HepG2 (cell line): ENCODE measurements at regions not wholly inside any gene's neighbourhood (a gene's known extent, or its start where the extent isn't known, plus 50 kb on each side); places are given as distances from the start of the nearest gene placed in this dataset.

Source experiments
- BORCS8-MEF2B ChIP-seq: sonication (generic); formaldehyde crosslinking; IDR thresholded peaks from 2 replicates; pipeline ENCODE4 v1.8.0; 2022; ENCODE audit warnings: mild to moderate bottlenecking, missing genetic modification reagents
- GPN1 ChIP-seq: sonication (generic); formaldehyde crosslinking; IDR thresholded peaks from 2 replicates; pipeline ENCODE4 v1.5.1; 2020; ENCODE audit warnings: missing genetic modification reagents, borderline replicate concordance
- HCFC1 ChIP-seq: fragments of 150-350 bp; IDR thresholded peaks from 2 replicates; pipeline ENCODE4 v1.6.1; 2014; ENCODE audit warnings: low read depth, low read length
- MYNN ChIP-seq: sonication (generic); formaldehyde crosslinking; IDR thresholded peaks from 2 replicates; pipeline ENCODE4 v1.4.0; 2020; ENCODE audit warnings: mild to moderate bottlenecking, low read depth, missing genetic modification reagents
- PAF1 ChIP-seq: IDR thresholded peaks from 2 replicates; pipeline ENCODE4 v1.6.1; 2016; ENCODE audit warnings: missing genetic modification reagents, missing compliant biosample characterization
- RBM39 ChIP-seq: fragments of 200-400 bp; formaldehyde crosslinking; IDR thresholded peaks from one replicate; pipeline ENCODE4 v1.6.1; 2018; ENCODE audit warnings: antibody characterized with exemption, mild to moderate bottlenecking, low read depth, low read length; ENCODE audit not compliant: poor library complexity, severe bottlenecking
- RCOR2 ChIP-seq: IDR thresholded peaks from 2 replicates; pipeline ENCODE4 v1.6.1; 2016; ENCODE audit warnings: missing biosample characterization, missing genetic modification reagents
- SIX4 ChIP-seq: sonication (generic); formaldehyde crosslinking; IDR thresholded peaks from 2 replicates; pipeline ENCODE4 v1.4.0; 2020; ENCODE audit warnings: missing genetic modification reagents
- ZNF253 ChIP-seq: sonication (generic); formaldehyde crosslinking; IDR thresholded peaks from 2 replicates; pipeline ENCODE4 v1.8.0; 2022; ENCODE audit warnings: mild to moderate bottlenecking, missing genetic modification reagents, borderline replicate concordance
- ZNF530 ChIP-seq: sonication (generic); formaldehyde crosslinking; IDR thresholded peaks from 2 replicates; pipeline ENCODE4 v1.5.0; 2020; ENCODE audit warnings: low read depth, mild to moderate bottlenecking, missing genetic modification reagents
- ZNF713 ChIP-seq: sonication (generic); formaldehyde crosslinking; IDR thresholded peaks from 2 replicates; pipeline ENCODE4 v1.4.0; 2020; ENCODE audit warnings: mild to moderate bottlenecking, missing genetic modification reagents
- ZNF761 ChIP-seq: sonication (generic); formaldehyde crosslinking; conservative IDR thresholded peaks from 2 replicates; pipeline ENCODE4 v1.4.0; 2020; ENCODE audit warnings: mild to moderate bottlenecking, missing genetic modification reagents
- ZNF775 ChIP-seq: sonication (generic); formaldehyde crosslinking; IDR thresholded peaks from 2 replicates; pipeline ENCODE4 v1.4.0; 2020; ENCODE audit warnings: missing genetic modification reagents, mild to moderate bottlenecking, moderate library complexity, borderline replicate concordance
- TF ChIP-seq, protein P1 (sequence below): sonication (generic); formaldehyde crosslinking; IDR thresholded peaks from 2 replicates; pipeline ENCODE4 v1.4.0; 2020; ENCODE audit warnings: low read depth, mild to moderate bottlenecking, missing genetic modification reagents
- TF ChIP-seq, protein P2 (sequence below): sonication (generic); formaldehyde crosslinking; IDR thresholded peaks from 2 replicates; pipeline ENCODE4 v1.4.0; 2020; ENCODE audit warnings: missing genetic modification reagents
- TF ChIP-seq, protein P3 (sequence below): IDR thresholded peaks from 2 replicates; pipeline ENCODE4 v1.6.1; 2016; ENCODE audit warnings: low read depth
- TF ChIP-seq, protein P4 (sequence below), 2 experiments: sonication (generic) in 1 of 2; formaldehyde crosslinking in 1 of 2; IDR thresholded peaks; 2 replicates each; pipeline versions ENCODE4 v1.4.0 to v1.6.1; 2018 to 2020; ENCODE audit warnings: missing genetic modification reagents in 2 of 2, borderline replicate concordance in 1 of 2, low read depth in 1 of 2, mild to moderate bottlenecking in 1 of 2, missing biosample characterization in 1 of 2
- TF ChIP-seq, protein P5 (sequence below): IDR thresholded peaks from 2 replicates; pipeline ENCODE4 v1.4.0; 2020; ENCODE audit warnings: mild to moderate bottlenecking, missing genetic modification reagents
- TF ChIP-seq, protein P6 (sequence below): sonication (generic); formaldehyde crosslinking; IDR thresholded peaks from 2 replicates; pipeline ENCODE4 v1.9.0; 2021; ENCODE audit warnings: missing genetic modification reagents, borderline replicate concordance

DNA sequence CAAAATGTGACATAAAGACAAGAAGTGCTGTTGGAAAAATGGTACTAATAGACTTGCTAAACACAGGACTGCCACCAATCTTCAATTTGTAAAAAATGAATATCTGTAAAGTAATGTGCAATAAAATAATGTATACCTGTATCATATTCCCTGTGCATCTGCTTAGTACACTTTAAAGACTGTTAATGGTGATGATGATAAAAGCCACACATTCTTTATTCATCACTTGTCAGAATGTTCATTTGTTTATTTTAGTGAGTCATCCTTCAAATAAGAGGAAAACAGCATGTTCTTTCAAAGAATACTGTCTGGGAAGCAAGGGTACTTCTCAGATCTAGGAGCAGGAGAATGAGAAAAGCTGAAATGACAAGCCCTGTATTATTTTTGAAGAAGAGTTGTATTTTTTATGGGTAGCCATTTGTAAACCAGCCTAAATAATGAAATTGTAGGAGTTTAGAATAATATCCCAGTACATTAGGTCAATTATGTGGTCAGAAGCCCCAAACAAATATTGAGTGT, 78.3 kb upstream of the PSMA6 start (continued):
- TF ChIP-seq, protein P1, sequence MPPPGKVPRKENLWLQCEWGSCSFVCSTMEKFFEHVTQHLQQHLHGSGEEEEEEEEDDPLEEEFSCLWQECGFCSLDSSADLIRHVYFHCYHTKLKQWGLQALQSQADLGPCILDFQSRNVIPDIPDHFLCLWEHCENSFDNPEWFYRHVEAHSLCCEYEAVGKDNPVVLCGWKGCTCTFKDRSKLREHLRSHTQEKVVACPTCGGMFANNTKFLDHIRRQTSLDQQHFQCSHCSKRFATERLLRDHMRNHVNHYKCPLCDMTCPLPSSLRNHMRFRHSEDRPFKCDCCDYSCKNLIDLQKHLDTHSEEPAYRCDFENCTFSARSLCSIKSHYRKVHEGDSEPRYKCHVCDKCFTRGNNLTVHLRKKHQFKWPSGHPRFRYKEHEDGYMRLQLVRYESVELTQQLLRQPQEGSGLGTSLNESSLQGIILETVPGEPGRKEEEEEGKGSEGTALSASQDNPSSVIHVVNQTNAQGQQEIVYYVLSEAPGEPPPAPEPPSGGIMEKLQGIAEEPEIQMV (CRISPR knock-in tag): no peak
- TF ChIP-seq GPN1 (no peak), ZNF761 (no peak), HCFC1 (no peak), PAF1 (CRISPR knock-in tag) (no peak), ZNF713 (CRISPR knock-in tag) (no peak), MYNN (CRISPR knock-in tag) (no peak), ZNF775 (0 out of 2 replicates have a peak, but pooled peaks have one; percentile 16), ZNF253 (CRISPR knock-in tag) (no peak), ZNF530 (CRISPR knock-in tag) (no peak), RBM39 (no peak), BORCS8-MEF2B (CRISPR knock-in tag) (no peak), SIX4 (0 out of 2 replicates have a peak, but pooled peaks have one; percentile 8), RCOR2 (CRISPR knock-in tag) (peak; percentile 56; the same call in 1 of the 2 replicates)
- TF ChIP-seq, protein P2, sequence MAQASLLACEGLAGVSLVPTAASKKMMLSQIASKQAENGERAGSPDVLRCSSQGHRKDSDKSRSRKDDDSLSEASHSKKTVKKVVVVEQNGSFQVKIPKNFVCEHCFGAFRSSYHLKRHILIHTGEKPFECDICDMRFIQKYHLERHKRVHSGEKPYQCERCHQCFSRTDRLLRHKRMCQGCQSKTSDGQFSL (CRISPR knock-in tag): no peak
- TF ChIP-seq, protein P3, sequence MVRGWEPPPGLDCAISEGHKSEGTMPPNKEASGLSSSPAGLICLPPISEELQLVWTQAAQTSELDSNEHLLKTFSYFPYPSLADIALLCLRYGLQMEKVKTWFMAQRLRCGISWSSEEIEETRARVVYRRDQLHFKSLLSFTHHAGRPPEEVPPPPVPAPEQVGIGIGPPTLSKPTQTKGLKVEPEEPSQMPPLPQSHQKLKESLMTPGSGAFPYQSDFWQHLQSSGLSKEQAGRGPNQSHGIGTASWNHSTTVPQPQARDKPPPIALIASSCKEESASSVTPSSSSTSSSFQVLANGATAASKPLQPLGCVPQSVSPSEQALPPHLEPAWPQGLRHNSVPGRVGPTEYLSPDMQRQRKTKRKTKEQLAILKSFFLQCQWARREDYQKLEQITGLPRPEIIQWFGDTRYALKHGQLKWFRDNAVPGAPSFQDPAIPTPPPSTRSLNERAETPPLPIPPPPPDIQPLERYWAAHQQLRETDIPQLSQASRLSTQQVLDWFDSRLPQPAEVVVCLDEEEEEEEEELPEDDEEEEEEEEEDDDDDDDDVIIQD (CRISPR knock-in tag): 0 out of 2 replicates have a peak, but pooled peaks have one; percentile 46
- TF ChIP-seq, protein P4, sequence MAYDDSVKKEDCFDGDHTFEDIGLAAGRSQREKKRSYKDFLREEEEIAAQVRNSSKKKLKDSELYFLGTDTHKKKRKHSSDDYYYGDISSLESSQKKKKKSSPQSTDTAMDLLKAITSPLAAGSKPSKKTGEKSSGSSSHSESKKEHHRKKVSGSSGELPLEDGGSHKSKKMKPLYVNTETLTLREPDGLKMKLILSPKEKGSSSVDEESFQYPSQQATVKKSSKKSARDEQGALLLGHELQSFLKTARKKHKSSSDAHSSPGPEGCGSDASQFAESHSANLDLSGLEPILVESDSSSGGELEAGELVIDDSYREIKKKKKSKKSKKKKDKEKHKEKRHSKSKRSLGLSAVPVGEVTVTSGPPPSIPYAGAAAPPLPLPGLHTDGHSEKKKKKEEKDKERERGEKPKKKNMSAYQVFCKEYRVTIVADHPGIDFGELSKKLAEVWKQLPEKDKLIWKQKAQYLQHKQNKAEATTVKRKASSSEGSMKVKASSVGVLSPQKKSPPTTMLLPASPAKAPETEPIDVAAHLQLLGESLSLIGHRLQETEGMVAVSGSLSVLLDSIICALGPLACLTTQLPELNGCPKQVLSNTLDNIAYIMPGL (CRISPR knock-in tag; IDR thresholded peaks at IDR 0.05; ENCODE audit: borderline replicate concordance in 1 of 2, low read depth in 1 of 2): no peak; a peak in 1 of 4 replicates
- TF ChIP-seq, protein P5, sequence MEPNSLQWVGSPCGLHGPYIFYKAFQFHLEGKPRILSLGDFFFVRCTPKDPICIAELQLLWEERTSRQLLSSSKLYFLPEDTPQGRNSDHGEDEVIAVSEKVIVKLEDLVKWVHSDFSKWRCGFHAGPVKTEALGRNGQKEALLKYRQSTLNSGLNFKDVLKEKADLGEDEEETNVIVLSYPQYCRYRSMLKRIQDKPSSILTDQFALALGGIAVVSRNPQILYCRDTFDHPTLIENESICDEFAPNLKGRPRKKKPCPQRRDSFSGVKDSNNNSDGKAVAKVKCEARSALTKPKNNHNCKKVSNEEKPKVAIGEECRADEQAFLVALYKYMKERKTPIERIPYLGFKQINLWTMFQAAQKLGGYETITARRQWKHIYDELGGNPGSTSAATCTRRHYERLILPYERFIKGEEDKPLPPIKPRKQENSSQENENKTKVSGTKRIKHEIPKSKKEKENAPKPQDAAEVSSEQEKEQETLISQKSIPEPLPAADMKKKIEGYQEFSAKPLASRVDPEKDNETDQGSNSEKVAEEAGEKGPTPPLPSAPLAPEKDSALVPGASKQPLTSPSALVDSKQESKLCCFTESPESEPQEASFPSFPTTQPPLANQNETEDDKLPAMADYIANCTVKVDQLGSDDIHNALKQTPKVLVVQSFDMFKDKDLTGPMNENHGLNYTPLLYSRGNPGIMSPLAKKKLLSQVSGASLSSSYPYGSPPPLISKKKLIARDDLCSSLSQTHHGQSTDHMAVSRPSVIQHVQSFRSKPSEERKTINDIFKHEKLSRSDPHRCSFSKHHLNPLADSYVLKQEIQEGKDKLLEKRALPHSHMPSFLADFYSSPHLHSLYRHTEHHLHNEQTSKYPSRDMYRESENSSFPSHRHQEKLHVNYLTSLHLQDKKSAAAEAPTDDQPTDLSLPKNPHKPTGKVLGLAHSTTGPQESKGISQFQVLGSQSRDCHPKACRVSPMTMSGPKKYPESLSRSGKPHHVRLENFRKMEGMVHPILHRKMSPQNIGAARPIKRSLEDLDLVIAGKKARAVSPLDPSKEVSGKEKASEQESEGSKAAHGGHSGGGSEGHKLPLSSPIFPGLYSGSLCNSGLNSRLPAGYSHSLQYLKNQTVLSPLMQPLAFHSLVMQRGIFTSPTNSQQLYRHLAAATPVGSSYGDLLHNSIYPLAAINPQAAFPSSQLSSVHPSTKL (CRISPR knock-in tag): peak; percentile 91
- TF ChIP-seq, protein P6, sequence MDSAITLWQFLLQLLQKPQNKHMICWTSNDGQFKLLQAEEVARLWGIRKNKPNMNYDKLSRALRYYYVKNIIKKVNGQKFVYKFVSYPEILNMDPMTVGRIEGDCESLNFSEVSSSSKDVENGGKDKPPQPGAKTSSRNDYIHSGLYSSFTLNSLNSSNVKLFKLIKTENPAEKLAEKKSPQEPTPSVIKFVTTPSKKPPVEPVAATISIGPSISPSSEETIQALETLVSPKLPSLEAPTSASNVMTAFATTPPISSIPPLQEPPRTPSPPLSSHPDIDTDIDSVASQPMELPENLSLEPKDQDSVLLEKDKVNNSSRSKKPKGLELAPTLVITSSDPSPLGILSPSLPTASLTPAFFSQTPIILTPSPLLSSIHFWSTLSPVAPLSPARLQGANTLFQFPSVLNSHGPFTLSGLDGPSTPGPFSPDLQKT (CRISPR knock-in tag): no peak
